HG02884 (cell line): ENCODE measurements at regions not wholly inside any gene's neighbourhood (a gene's known extent, or its start where the extent isn't known, plus 50 kb on each side); places are given as distances from the start of the nearest gene placed in this dataset.

Source experiments
- ATAC-seq: cut with Tn5 transposase; IDR thresholded peaks from one replicate; pipeline ENCODE4 v1.9.1; 2021; ENCODE audit warnings: mild to moderate bottlenecking, moderate library complexity; ENCODE audit not compliant: unreplicated experiment

- no peak for ATAC-seq
Measured at GRCh38 chr12:92650228-92650822, 52.5 kb upstream of the PLEKHG7 start.

- ATAC-seq = peak; percentile 73
Measured at GRCh38 chr12:92649511-92650227, 53.1 kb upstream of the PLEKHG7 start.

- no peak for ATAC-seq
Measured at GRCh38 chr12:92648242-92649031, 54.4 kb upstream of the PLEKHG7 start.

- no peak for ATAC-seq
Measured at GRCh38 chr12:92641291-92641690, 61.5 kb upstream of the PLEKHG7 start.

- ATAC-seq = no peak
Measured at GRCh38 chr12:92640691-92641090, 62.1 kb upstream of the PLEKHG7 start.

GRCh38 chr12:92639017-92639416 lies 63.8 kb upstream of the PLEKHG7 start:
- ATAC-seq = no peak

GRCh38 chr12:92634730-92635129 lies 68.1 kb upstream of the PLEKHG7 start:
- no peak for ATAC-seq

GRCh38 chr12:92634202-92634601 lies 68.6 kb upstream of the PLEKHG7 start:
- no peak for ATAC-seq

GRCh38 chr12:92630968-92631367 lies 71.8 kb upstream of the PLEKHG7 start:
- ATAC-seq = no peak

GRCh38 chr12:92629349-92630065 lies 73.3 kb upstream of the PLEKHG7 start:
- no peak for ATAC-seq

- ATAC-seq = no peak
Measured at GRCh38 chr12:92628476-92628875, 74.3 kb upstream of the PLEKHG7 start.

- ATAC-seq = no peak
Measured at GRCh38 chr12:92627511-92627910, 75.3 kb upstream of the PLEKHG7 start.

- ATAC-seq = no peak
Measured at GRCh38 chr12:92625639-92626310, 77.0 kb upstream of the PLEKHG7 start.

GRCh38 chr12:92624236-92624635 lies 78.6 kb upstream of the PLEKHG7 start:
- ATAC-seq = no peak

GRCh38 chr12:92623386-92623785 lies 79.4 kb upstream of the PLEKHG7 start:
- no peak for ATAC-seq

GRCh38 chr12:92621833-92622232 lies 81.0 kb upstream of the PLEKHG7 start:
- ATAC-seq = no peak

GRCh38 chr12:92621312-92621711 lies 81.5 kb upstream of the PLEKHG7 start:
- ATAC-seq = no peak

GRCh38 chr12:92619730-92620684 lies 82.8 kb upstream of the PLEKHG7 start:
- ATAC-seq = no peak

GRCh38 chr12:92619026-92619425 lies 83.8 kb upstream of the PLEKHG7 start:
- ATAC-seq = no peak

GRCh38 chr12:92615703-92616102 lies 87.1 kb upstream of the PLEKHG7 start:
- no peak for ATAC-seq
